Esophagus squamous epithelium (tissue), 4 donors: ENCODE measurements at regions not wholly inside any gene's neighbourhood (a gene's known extent, or its start where the extent isn't known, plus 50 kb on each side); places are given as distances from the start of the nearest gene placed in this dataset.

ENCODE experiments used
- CTCF ChIP-seq, 6 experiments: fragments of 450-650 bp in 4 of 6; fragments of 200-600 bp in 2 of 6; sonication (generic) in 2 of 6; IDR thresholded peaks; one replicate each; pipeline ENCODE4 v1.5.1; 2016 to 2019; ENCODE audit warnings: antibody characterized with exemption in 6 of 6, mild to moderate bottlenecking in 4 of 6, moderate library complexity in 4 of 6
- POLR2A ChIP-seq, 4 donors: fragments of 450-650 bp; IDR thresholded peaks; one replicate each; pipeline ENCODE4 v1.6.1; 2017; ENCODE audit warnings: antibody characterized with exemption in 4 of 4, mild to moderate bottlenecking in 4 of 4, moderate library complexity in 3 of 4

GRCh38 chr2:168320267-168320666 lies 72.9 kb upstream of the STK39 start:
- TF ChIP-seq POLR2A (IDR thresholded peaks at IDR 0.05) (no peak), CTCF (IDR thresholded peaks at IDR 0.05) (no peak)
